H9 (cell line): ENCODE measurements at regions not wholly inside any gene's neighbourhood (a gene's known extent, or its start where the extent isn't known, plus 50 kb on each side); places are given as distances from the start of the nearest gene placed in this dataset.

ENCODE experiments used
- DNase-seq: peaks from one replicate; pipeline ENCODE4 v3.0.0-alpha.2; 2017
- H2AFZ ChIP-seq: one replicate; pipeline ENCODE4 v1.6.1; 2013; ENCODE audit warnings: mild to moderate bottlenecking, low read length, control low read depth, moderate library complexity
- H2AK5ac ChIP-seq: 2 replicates; pipeline ENCODE4 v1.6.1; 2013; ENCODE audit warnings: low read length, control low read depth, mixed read lengths; ENCODE audit not compliant: insufficient read length
- H2BK120ac ChIP-seq: one replicate; pipeline ENCODE4 v1.6.1; 2013; ENCODE audit warnings: low read depth, mild to moderate bottlenecking, low read length, control low read depth, inconsistent platforms; ENCODE audit not compliant: poor library complexity, severe bottlenecking
- H2BK12ac ChIP-seq: 2 replicates; pipeline ENCODE4 v1.6.1; 2013; ENCODE audit warnings: low read length, control low read depth, mixed read lengths, low read depth; ENCODE audit not compliant: insufficient read length
- H2BK15ac ChIP-seq: 2 replicates; pipeline ENCODE4 v1.6.1; 2013; ENCODE audit warnings: low read depth, low read length, control low read depth
- H2BK20ac ChIP-seq: one replicate; pipeline ENCODE4 v1.6.1; 2013; ENCODE audit warnings: low read depth, mild to moderate bottlenecking, low read length, control low read depth, inconsistent platforms; ENCODE audit not compliant: poor library complexity, severe bottlenecking
- H2BK5ac ChIP-seq: 2 replicates; pipeline ENCODE4 v1.6.1; 2013; ENCODE audit warnings: low read length, control low read depth, mixed read lengths; ENCODE audit not compliant: insufficient read length
- H3K14ac ChIP-seq: 2 replicates; pipeline ENCODE4 v1.6.1; 2013; ENCODE audit warnings: low read length, control low read depth; ENCODE audit not compliant: insufficient read depth
- H3K18ac ChIP-seq: 2 replicates; pipeline ENCODE4 v1.6.1; 2013; ENCODE audit warnings: low read depth, mild to moderate bottlenecking, mixed read lengths, low read length, control low read depth; ENCODE audit not compliant: insufficient read length
- H3K23ac ChIP-seq: 2 replicates; pipeline ENCODE4 v1.6.1; 2013; ENCODE audit warnings: low read length, control low read depth, mixed read lengths, low read depth; ENCODE audit not compliant: insufficient read length
- H3K23me2 ChIP-seq: 2 replicates; pipeline ENCODE4 v1.6.1; 2013; ENCODE audit warnings: low read depth, mild to moderate bottlenecking, mixed read lengths, low read length, control low read depth; ENCODE audit not compliant: insufficient read length, poor library complexity, severe bottlenecking
- H3K27ac ChIP-seq: 2 replicates; pipeline ENCODE4 v1.5.1; 2013; ENCODE audit warnings: low read length, control low read depth, mixed read lengths, low read depth; ENCODE audit not compliant: insufficient read length
- H3K27me3 ChIP-seq: 2 replicates; pipeline ENCODE4 v1.6.1; 2013; ENCODE audit warnings: low read length, control low read depth, inconsistent platforms; ENCODE audit not compliant: insufficient read depth
- H3K4ac ChIP-seq: 2 replicates; pipeline ENCODE4 v1.6.1; 2013; ENCODE audit warnings: low read depth, mild to moderate bottlenecking, control low read depth, inconsistent platforms, low read length, moderate library complexity
- H3K4me1 ChIP-seq: 2 replicates; pipeline ENCODE4 v1.6.1; 2013; ENCODE audit warnings: low read length, control low read depth, inconsistent platforms; ENCODE audit not compliant: insufficient read depth
- H3K4me2 ChIP-seq: 2 replicates; pipeline ENCODE4 v1.6.1; 2013; ENCODE audit warnings: low read length, control low read depth, mixed read lengths; ENCODE audit not compliant: insufficient read length, insufficient read depth
- H3K56ac ChIP-seq: 2 replicates; pipeline ENCODE4 v1.6.1; 2013; ENCODE audit warnings: low read depth, mild to moderate bottlenecking, mixed read lengths, low read length, control low read depth; ENCODE audit not compliant: insufficient read length
- H3K79me1 ChIP-seq: 2 replicates; pipeline ENCODE4 v1.6.1; 2013; ENCODE audit warnings: low read depth, mild to moderate bottlenecking, moderate library complexity, low read length, control low read depth, inconsistent platforms; ENCODE audit not compliant: insufficient read depth, poor library complexity, severe bottlenecking
- H3K79me2 ChIP-seq: 2 replicates; pipeline ENCODE4 v1.6.1; 2013; ENCODE audit warnings: low read length, control low read depth, inconsistent platforms; ENCODE audit not compliant: insufficient read depth
- H3K9ac ChIP-seq: 2 replicates; pipeline ENCODE4 v1.6.1; 2013; ENCODE audit warnings: low read length, control low read depth, mixed read lengths; ENCODE audit not compliant: insufficient read length; ENCODE audit errors: extremely low read depth
- H3K9me3 ChIP-seq: one replicate; pipeline ENCODE4 v1.6.1; 2013; ENCODE audit warnings: low read depth, low read length, inconsistent platforms; ENCODE audit not compliant: control insufficient read depth
- H3T11ph ChIP-seq: one replicate; pipeline ENCODE4 v1.6.1; 2013; ENCODE audit warnings: mild to moderate bottlenecking, low read length, control low read depth, inconsistent platforms
- H4K20me1 ChIP-seq: one replicate; pipeline ENCODE4 v1.6.1; 2013; ENCODE audit not compliant: control insufficient read depth, insufficient read length, insufficient read depth
- H4K5ac ChIP-seq: 2 replicates; pipeline ENCODE4 v1.6.1; 2013; ENCODE audit warnings: low read depth, mild to moderate bottlenecking, mixed read lengths, low read length, control low read depth; ENCODE audit not compliant: insufficient read length
- H4K8ac ChIP-seq: replicated peaks from 2 replicates; pipeline ENCODE4 v1.6.1; 2013; ENCODE audit warnings: low read length, control low read depth, mixed read lengths, low read depth; ENCODE audit not compliant: insufficient read length
- H4K91ac ChIP-seq: 2 replicates; pipeline ENCODE4 v1.6.1; 2013; ENCODE audit warnings: low read depth, mild to moderate bottlenecking, moderate library complexity, mixed read lengths, low read length, control low read depth; ENCODE audit not compliant: insufficient read length
- H3K27ac Mint-ChIP-seq, 3 experiments: 2 replicates in 2 of 3; 3 replicates in 1 of 3; pipeline ENCODE4 v1.8.0; 2020 to 2021; ENCODE audit warnings: mixed read lengths in 3 of 3, mild to moderate bottlenecking in 1 of 3, moderate library complexity in 1 of 3
- H3K27me3 Mint-ChIP-seq: 2 replicates; pipeline ENCODE4 v1.8.0; 2021; ENCODE audit warnings: low read depth, mild to moderate bottlenecking, moderate library complexity, mixed read lengths
- H3K36me3 Mint-ChIP-seq, 3 experiments: 2 replicates in 2 of 3; 3 replicates in 1 of 3; pipeline ENCODE4 v1.8.0; 2020 to 2021; ENCODE audit warnings: low read depth in 3 of 3, mixed read lengths in 3 of 3; ENCODE audit not compliant: insufficient read depth in 1 of 3
- H3K4me1 Mint-ChIP-seq, 2 experiments: 2 replicates each; pipeline ENCODE4 v1.8.0; 2020; ENCODE audit warnings: mixed read lengths in 2 of 2
- H3K4me3 Mint-ChIP-seq, 2 experiments: 2 replicates in 1 of 2; 3 replicates in 1 of 2; pipeline ENCODE4 v1.8.0; 2020 to 2021; ENCODE audit warnings: mild to moderate bottlenecking in 2 of 2, mixed read lengths in 2 of 2, moderate library complexity in 1 of 2
- H3K9me3 Mint-ChIP-seq, 2 experiments: 2 replicates in 1 of 2; 3 replicates in 1 of 2; pipeline ENCODE4 v1.8.0; 2020; ENCODE audit warnings: mild to moderate bottlenecking in 2 of 2, mixed read lengths in 2 of 2, moderate library complexity in 1 of 2
- WGBS: extraction: QIAGEN DNeasy Blood & Tissue Kit; methylation state at CpG from one replicate; pipeline ENCODE4 v1.1.7; 2013; ENCODE audit warnings: missing lambda C conversion rate, low lambda C conversion rate, mixed read lengths; ENCODE audit not compliant: insufficient read length; ENCODE audit errors: extremely low coverage; 5-methylcytosine and 5-hydroxymethylcytosine counted together
- TF ChIP-seq, protein P1 (sequence below): fragments of 200-600 bp; sonication (generic); conservative IDR thresholded peaks from 3 replicates; pipeline ENCODE4 v1.8.0; 2021; ENCODE audit warnings: antibody characterized with exemption, mild to moderate bottlenecking

DNA sequence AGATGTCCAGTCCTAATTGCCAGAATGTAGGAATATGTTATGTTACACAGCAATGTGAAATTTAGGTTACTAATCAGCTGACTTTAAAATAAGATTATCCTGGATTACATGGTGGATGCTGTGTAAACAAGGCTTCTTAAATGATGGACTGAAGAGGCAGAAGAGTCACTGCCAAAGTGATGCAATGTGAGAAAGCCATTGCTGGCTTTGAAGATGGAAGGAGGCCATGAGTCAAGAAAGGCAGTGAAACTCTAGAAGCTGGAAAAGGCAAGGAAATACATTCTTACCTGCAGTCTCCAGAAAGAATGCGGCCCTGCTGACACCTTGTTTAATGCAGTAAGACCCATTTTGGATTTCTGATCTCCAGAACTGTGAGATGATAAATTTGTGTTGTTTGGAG lies 179.1 kb upstream of the ZPLD1 start:
- no peak overlapping the region for H3K27ac ChIP-seq
- no peak overlapping the region for H3K56ac ChIP-seq
- peaks cover 7 to 11% of the 10 kb centered on the region in 2 experiments for H3K4me1 Mint-ChIP-seq
- H4K20me1 ChIP-seq: no peaks in the 10 kb centered on the region
- no peak overlapping the region for H4K8ac ChIP-seq
- H2AK5ac ChIP-seq: no peak overlapping the region
- H3K9me3 ChIP-seq: no peaks in the 10 kb centered on the region
- H2AFZ ChIP-seq: no peak overlapping the region
- H3K23me2 ChIP-seq: no peaks in the 10 kb centered on the region
- H3K27ac Mint-ChIP-seq: no peak overlapping the region
- no peaks in the 10 kb centered on the region for H3K79me1 ChIP-seq
- H3K36me3 Mint-ChIP-seq: no peaks in the 10 kb centered on the region
- no peak overlapping the region for H2BK120ac ChIP-seq
- H4K91ac ChIP-seq: no peak overlapping the region
- H3K27me3 Mint-ChIP-seq: no peaks in the 10 kb centered on the region
- no peaks in the 10 kb centered on the region for H3K79me2 ChIP-seq
- H3K9ac ChIP-seq: no peak overlapping the region
- no peak overlapping the region for H3K14ac ChIP-seq
- no peak overlapping the region for H3K4ac ChIP-seq
- H3K4me2 ChIP-seq: no peak overlapping the region
- H3K4me3 Mint-ChIP-seq: no peak overlapping the region
- H2BK12ac ChIP-seq: no peak overlapping the region
- H3K9me3 Mint-ChIP-seq: no peaks in the 10 kb centered on the region; a peak in 1 of 5 replicates
- H2BK5ac ChIP-seq: no peak overlapping the region
- no peak overlapping the region for H2BK20ac ChIP-seq
- no peak for DNase-seq
- H3K27me3 ChIP-seq: no peaks in the 10 kb centered on the region
- no peak overlapping the region for H2BK15ac ChIP-seq
- H3K23ac ChIP-seq: no peak overlapping the region
- no peaks in the 10 kb centered on the region for H3K4me1 ChIP-seq
- H4K5ac ChIP-seq: no peak overlapping the region
- no peak overlapping the region for H3K18ac ChIP-seq
- no peak overlapping the region for H3T11ph ChIP-seq
- TF ChIP-seq, protein P1, sequence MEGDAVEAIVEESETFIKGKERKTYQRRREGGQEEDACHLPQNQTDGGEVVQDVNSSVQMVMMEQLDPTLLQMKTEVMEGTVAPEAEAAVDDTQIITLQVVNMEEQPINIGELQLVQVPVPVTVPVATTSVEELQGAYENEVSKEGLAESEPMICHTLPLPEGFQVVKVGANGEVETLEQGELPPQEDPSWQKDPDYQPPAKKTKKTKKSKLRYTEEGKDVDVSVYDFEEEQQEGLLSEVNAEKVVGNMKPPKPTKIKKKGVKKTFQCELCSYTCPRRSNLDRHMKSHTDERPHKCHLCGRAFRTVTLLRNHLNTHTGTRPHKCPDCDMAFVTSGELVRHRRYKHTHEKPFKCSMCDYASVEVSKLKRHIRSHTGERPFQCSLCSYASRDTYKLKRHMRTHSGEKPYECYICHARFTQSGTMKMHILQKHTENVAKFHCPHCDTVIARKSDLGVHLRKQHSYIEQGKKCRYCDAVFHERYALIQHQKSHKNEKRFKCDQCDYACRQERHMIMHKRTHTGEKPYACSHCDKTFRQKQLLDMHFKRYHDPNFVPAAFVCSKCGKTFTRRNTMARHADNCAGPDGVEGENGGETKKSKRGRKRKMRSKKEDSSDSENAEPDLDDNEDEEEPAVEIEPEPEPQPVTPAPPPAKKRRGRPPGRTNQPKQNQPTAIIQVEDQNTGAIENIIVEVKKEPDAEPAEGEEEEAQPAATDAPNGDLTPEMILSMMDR: no peak
- no CpG with 5 or more reads among the region's 1 CpG for WGBS
